OCI-LY1 (cell line): ENCODE measurements at regions not wholly inside any gene's neighbourhood (a gene's known extent, or its start where the extent isn't known, plus 50 kb on each side); places are given as distances from the start of the nearest gene placed in this dataset.

Experiments used
- EZH2 ChIP-seq: fragments of 200-600 bp; sonication (generic), shearing (Covaris generic); IDR thresholded peaks from 2 replicates; pipeline ENCODE4 v1.8.0; 2017; ENCODE audit warnings: borderline replicate concordance, mixed run types, mild to moderate bottlenecking, antibody characterized with exemption, low read length, moderate library complexity, mixed read lengths
- TF ChIP-seq, protein P1 (sequence below): fragments of 200-600 bp; sonication (generic), shearing (Covaris generic); IDR thresholded peaks from 2 replicates; pipeline ENCODE4 v1.5.1; 2017; ENCODE audit warnings: mild to moderate bottlenecking, antibody characterized with exemption, low read length, moderate library complexity, mixed read lengths

GRCh38 chr21:15139898-15140297 is 75.1 kb upstream of the NRIP1 start:
- no peak for TF ChIP-seq EZH2
- TF ChIP-seq, protein P1, sequence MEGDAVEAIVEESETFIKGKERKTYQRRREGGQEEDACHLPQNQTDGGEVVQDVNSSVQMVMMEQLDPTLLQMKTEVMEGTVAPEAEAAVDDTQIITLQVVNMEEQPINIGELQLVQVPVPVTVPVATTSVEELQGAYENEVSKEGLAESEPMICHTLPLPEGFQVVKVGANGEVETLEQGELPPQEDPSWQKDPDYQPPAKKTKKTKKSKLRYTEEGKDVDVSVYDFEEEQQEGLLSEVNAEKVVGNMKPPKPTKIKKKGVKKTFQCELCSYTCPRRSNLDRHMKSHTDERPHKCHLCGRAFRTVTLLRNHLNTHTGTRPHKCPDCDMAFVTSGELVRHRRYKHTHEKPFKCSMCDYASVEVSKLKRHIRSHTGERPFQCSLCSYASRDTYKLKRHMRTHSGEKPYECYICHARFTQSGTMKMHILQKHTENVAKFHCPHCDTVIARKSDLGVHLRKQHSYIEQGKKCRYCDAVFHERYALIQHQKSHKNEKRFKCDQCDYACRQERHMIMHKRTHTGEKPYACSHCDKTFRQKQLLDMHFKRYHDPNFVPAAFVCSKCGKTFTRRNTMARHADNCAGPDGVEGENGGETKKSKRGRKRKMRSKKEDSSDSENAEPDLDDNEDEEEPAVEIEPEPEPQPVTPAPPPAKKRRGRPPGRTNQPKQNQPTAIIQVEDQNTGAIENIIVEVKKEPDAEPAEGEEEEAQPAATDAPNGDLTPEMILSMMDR, result no peak
